Common myeloid progenitor, CD34-positive (primary cell): ENCODE measurements at regions not wholly inside any gene's neighbourhood (a gene's known extent, or its start where the extent isn't known, plus 50 kb on each side); places are given as distances from the start of the nearest gene placed in this dataset.

Source experiments
- CTCF ChIA-PET: fragments of 350-600 bp; sonication (Branson Sonifier 250); formaldehyde crosslinking; loops from one replicate; lab custom pipeline; 2021; ENCODE audit warnings: antibody characterized with exemption; lab: Charles Lee
- POLR2A ChIA-PET: fragments of 350-600 bp; sonication (Branson Sonifier 250); formaldehyde crosslinking; loops from one replicate; lab custom pipeline; 2021; ENCODE audit warnings: antibody characterized with exemption; lab: Charles Lee
- DNase-seq, 3 donors: peaks; one replicate each; pipeline versions ENCODE4 v3.0.0 to v3.0.0-alpha.2; 2013
- H3K27ac ChIP-seq, 2 experiments: 1 replicate in 1 of 2; 2 replicates in 1 of 2; pipeline ENCODE4 v1.7.0; 2013; ENCODE audit warnings: inconsistent platforms in 2 of 2, low read length in 2 of 2, mild to moderate bottlenecking in 2 of 2, low read depth in 1 of 2, moderate library complexity in 1 of 2; ENCODE audit not compliant: severe bottlenecking in 2 of 2, insufficient read depth in 1 of 2, poor library complexity in 1 of 2
- H3K27me3 ChIP-seq, 5 experiments: replicated peaks in 2 of 5; 1 replicate in 3 of 5; 2 replicates in 2 of 5; pipeline versions ENCODE4 v1.6.1 to v1.7.0; 2013; ENCODE audit warnings: low read length in 4 of 5, mild to moderate bottlenecking in 2 of 5, moderate library complexity in 2 of 5, inconsistent platforms in 1 of 5; ENCODE audit not compliant: insufficient read depth in 5 of 5, control insufficient read depth in 4 of 5
- H3K36me3 ChIP-seq, 4 experiments: 1 replicate in 2 of 4; 2 replicates in 2 of 4; pipeline versions ENCODE4 v1.6.1 to v1.7.0; 2013; ENCODE audit warnings: low read length in 3 of 4, control low read depth in 1 of 4, mild to moderate bottlenecking in 1 of 4; ENCODE audit not compliant: control insufficient read depth in 4 of 4, insufficient read depth in 4 of 4
- H3K4me1 ChIP-seq, 4 experiments: 1 replicate in 3 of 4; 2 replicates in 1 of 4; pipeline versions ENCODE4 v1.6.1 to v1.7.1; 2013; ENCODE audit warnings: low read length in 3 of 4, mild to moderate bottlenecking in 3 of 4, control low read depth in 1 of 4, inconsistent platforms in 1 of 4, moderate library complexity in 1 of 4; ENCODE audit not compliant: control insufficient read depth in 4 of 4, insufficient read depth in 4 of 4; ENCODE audit errors: control extremely low read depth in 1 of 4
- H3K4me3 ChIP-seq, 7 experiments: 1 replicate in 4 of 7; 2 replicates in 3 of 7; pipeline versions ENCODE4 v1.5.1 to v1.7.0; 2013; ENCODE audit warnings: mild to moderate bottlenecking in 7 of 7, low read length in 6 of 7, moderate library complexity in 6 of 7, inconsistent platforms in 2 of 7, low read depth in 2 of 7, control low read depth in 1 of 7; ENCODE audit not compliant: insufficient read depth in 4 of 7, control insufficient read depth in 1 of 7; ENCODE audit errors: extremely low read depth in 1 of 7
- H3K9me3 ChIP-seq, 5 experiments: 1 replicate in 4 of 5; 2 replicates in 1 of 5; pipeline versions ENCODE4 v1.6.1 to v1.7.1; 2013; ENCODE audit warnings: low read length in 4 of 5, mild to moderate bottlenecking in 2 of 5, inconsistent platforms in 1 of 5, low read depth in 1 of 5, moderate library complexity in 1 of 5; ENCODE audit not compliant: control insufficient read depth in 4 of 5, insufficient read depth in 2 of 5; ENCODE audit errors: control extremely low read depth in 1 of 5
- WGBS: methylation state at CpG from one replicate; pipeline ENCODE4 v1.1.5; 2013; ENCODE audit not compliant: insufficient coverage; 5-methylcytosine and 5-hydroxymethylcytosine counted together

- H3K9me3 ChIP-seq: peaks cover 0 to 1% (median 0%) of the 10 kb centered on the region in 5 experiments
- no peaks in the 10 kb centered on the region for H3K36me3 ChIP-seq
- ChIA-PET CTCF (no interaction called here), POLR2A (no interaction called here)
- no peak overlapping the region for H3K4me3 ChIP-seq
- no peak overlapping the region for H3K27ac ChIP-seq
- H3K27me3 ChIP-seq: no peaks in the 10 kb centered on the region
- H3K4me1 ChIP-seq: no peaks in the 10 kb centered on the region
- WGBS: 100% methylated on average over 1 of the region's 2 CpGs
- no peak for DNase-seq
These were observed 436.6 kb upstream of the OPRM1 start for GRCh38 chr6:153602401-153602800.

GRCh38 chr6:153599901-153600300 lies 439.1 kb upstream of the OPRM1 start:
- no peak for DNase-seq
- H3K4me3 ChIP-seq: no peak overlapping the region
- ChIA-PET POLR2A (no interaction called here), CTCF (no interaction called here)
- no peak overlapping the region for H3K27ac ChIP-seq
- no peaks in the 10 kb centered on the region for H3K27me3 ChIP-seq
- H3K36me3 ChIP-seq: no peaks in the 10 kb centered on the region
- H3K4me1 ChIP-seq: no peaks in the 10 kb centered on the region
- H3K9me3 ChIP-seq: peaks cover 0 to 1% (median 0%) of the 10 kb centered on the region in 5 experiments
- no CpG with 5 or more reads among the region's 1 CpG for WGBS

GRCh38 chr6:153595903-153596302 lies 443.1 kb upstream of the OPRM1 start:
- ChIA-PET CTCF (no interaction called here), POLR2A (no interaction called here)
- Histone ChIP-seq H3K27ac (no peak overlapping the region), H3K27me3 (no peaks in the 10 kb centered on the region), H3K9me3 (no peaks in the 10 kb centered on the region), H3K36me3 (no peaks in the 10 kb centered on the region), H3K4me3 (no peak overlapping the region), H3K4me1 (peaks cover 0 to 8% (median 0%) of the 10 kb centered on the region in 4 experiments)
- no CpG with 5 or more reads among the region's 2 CpGs for WGBS
- DNase-seq: no peak

- no peaks in the 10 kb centered on the region for H3K27me3 ChIP-seq
- no peak overlapping the region for H3K27ac ChIP-seq
- no peaks in the 10 kb centered on the region for H3K9me3 ChIP-seq
- H3K36me3 ChIP-seq: no peaks in the 10 kb centered on the region
- WGBS: 100% methylated on average over 1 of the region's 1 CpG
- H3K4me3 ChIP-seq: no peak overlapping the region
- CTCF ChIA-PET: no interaction called here
- no peak for DNase-seq
- POLR2A ChIA-PET: no interaction called here
- peaks cover 0 to 15% (median 0%) of the 10 kb centered on the region in 4 experiments for H3K4me1 ChIP-seq
These were observed 444.2 kb upstream of the OPRM1 start for GRCh38 chr6:153594871-153595270.

- peak overlapping the region in 1 of 2 experiments; percentile 36 for H3K27ac ChIP-seq
- peak in 2 of 3 donors; percentile 5 to 23 for DNase-seq
- H3K4me3 ChIP-seq: peak overlapping the region in 2 of 7 experiments; percentile 12 to 17
- CTCF ChIA-PET: interaction anchor here (0.8 kb wide), 1 partner anchor 9 kb away, joined by 3 read pairs; no protein-coding TSS in a partner anchor
- POLR2A ChIA-PET: interaction anchor here (0.6 kb wide), 1 partner anchor 77 kb away, joined by 4 read pairs; no protein-coding TSS in a partner anchor
- peaks cover 0 to 15% (median 0%) of the 10 kb centered on the region in 4 experiments for H3K4me1 ChIP-seq
- H3K27me3 ChIP-seq: no peaks in the 10 kb centered on the region
- no peaks in the 10 kb centered on the region for H3K36me3 ChIP-seq
- H3K9me3 ChIP-seq: no peaks in the 10 kb centered on the region
These were observed 447.9 kb upstream of the OPRM1 start for GRCh38 chr6:153591159-153591558.

- CTCF ChIA-PET: interaction anchor here (0.5 to 1.1 kb wide), 4 partner anchors 9 to 471 kb away, joined by 3 to 5 read pairs (median 4); no protein-coding TSS in a partner anchor
- no peak for DNase-seq
- POLR2A ChIA-PET: no interaction called here
These were observed 448.6 kb upstream of the OPRM1 start for GRCh38 chr6:153590411-153590810.

GRCh38 chr6:153588330-153588729 lies 450.7 kb upstream of the OPRM1 start:
- Histone ChIP-seq H3K27me3 (no peaks in the 10 kb centered on the region), H3K36me3 (no peaks in the 10 kb centered on the region), H3K9me3 (no peaks in the 10 kb centered on the region), H3K4me1 (peaks cover 0 to 15% (median 0%) of the 10 kb centered on the region in 4 experiments), H3K4me3 (no peak overlapping the region), H3K27ac (no peak overlapping the region)
- ChIA-PET CTCF (no interaction called here), POLR2A (no interaction called here)
- DNase-seq: no peak
- no CpG with 5 or more reads among the region's 3 CpGs for WGBS

More at GRCh38 chr6:153590411-153590810, 448.6 kb upstream of the OPRM1 start:
- H3K4me3 ChIP-seq: no peak overlapping the region
- H3K4me1 ChIP-seq: peaks cover 0 to 15% (median 0%) of the 10 kb centered on the region in 4 experiments
- no peak overlapping the region for H3K27ac ChIP-seq
- no peaks in the 10 kb centered on the region for H3K9me3 ChIP-seq
- no peaks in the 10 kb centered on the region for H3K36me3 ChIP-seq
- H3K27me3 ChIP-seq: no peaks in the 10 kb centered on the region
